Stimulated activated naive CD8-positive, alpha-beta T cell treated with anti-CD3 and anti-CD28 coated beads, Interleukin-15, amount 100 ng/mL, for 72 hours (primary cell): ENCODE measurements at regions not wholly inside any gene's neighbourhood (a gene's known extent, or its start where the extent isn't known, plus 50 kb on each side); places are given as distances from the start of the nearest gene placed in this dataset.

Source experiments
- ATAC-seq: fragments of 150-1000 bp; cut with Tn5 transposase; 2 replicates; pipeline ENCODE4 v1.10.0; 2021; ENCODE audit warnings: mild to moderate bottlenecking, moderate library complexity
- DNase-seq, 2 donors: peaks; one replicate each; pipeline ENCODE4 v3.0.0; 2021 to 2022
- H3K27ac Mint-ChIP-seq, 2 donors: one replicate each; pipeline ENCODE4 v1.8.0; 2022; ENCODE audit warnings: mild to moderate bottlenecking in 2 of 2, mixed read lengths in 2 of 2, moderate library complexity in 2 of 2
- H3K27me3 Mint-ChIP-seq: one replicate; pipeline ENCODE4 v1.8.0; 2022; ENCODE audit warnings: mixed read lengths
- H3K4me1 Mint-ChIP-seq: one replicate; pipeline ENCODE4 v1.8.0; 2022; ENCODE audit warnings: mild to moderate bottlenecking, mixed read lengths
- H3K4me3 Mint-ChIP-seq, 2 donors: one replicate each; pipeline ENCODE4 v1.8.0; 2022; ENCODE audit warnings: mild to moderate bottlenecking in 2 of 2, mixed read lengths in 2 of 2, moderate library complexity in 1 of 2
- H3K9me3 Mint-ChIP-seq, 2 donors: one replicate each; pipeline ENCODE4 v1.8.0; 2022; ENCODE audit warnings: mixed read lengths in 2 of 2

- Mint-ChIP-seq H3K4me3 (no peak overlapping the region), H3K4me1 (no peaks in the 10 kb centered on the region), H3K27me3 (no peaks in the 10 kb centered on the region), H3K9me3 (no peaks in the 10 kb centered on the region), H3K27ac (no peak overlapping the region)
- DNase-seq (no peak), ATAC-seq (no peak)
Observed at GRCh38 chr2:66683064-66683463, 248.1 kb downstream of the MEIS1 start.

DNA sequence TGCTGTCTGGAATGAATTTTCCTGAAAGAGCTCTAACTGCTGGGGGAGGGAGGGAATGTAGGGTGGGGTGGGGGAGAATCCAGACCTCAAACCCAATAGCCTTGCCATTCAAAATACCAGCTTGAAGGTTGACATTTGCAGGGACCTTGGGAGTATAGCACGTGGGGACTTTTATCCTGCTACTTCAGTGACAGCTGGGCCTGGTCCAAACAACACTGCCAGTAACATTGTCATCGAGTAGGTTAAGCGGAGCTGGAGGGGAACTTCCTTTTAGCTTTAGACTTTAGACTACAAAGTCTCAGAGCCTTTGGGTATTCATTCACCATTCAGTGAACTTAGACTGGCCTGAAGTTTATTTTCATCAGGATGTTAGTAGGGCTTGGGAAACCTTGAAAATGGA, 248.7 kb downstream of the MEIS1 start:
- no peak overlapping the region for H3K4me3 Mint-ChIP-seq
- H3K9me3 Mint-ChIP-seq, result no peaks in the 10 kb centered on the region
- ATAC-seq, result no peak
- no peaks in the 10 kb centered on the region for H3K4me1 Mint-ChIP-seq
- H3K27ac Mint-ChIP-seq, result no peak overlapping the region
- DNase-seq, result no peak
- no peaks in the 10 kb centered on the region for H3K27me3 Mint-ChIP-seq

DNA sequence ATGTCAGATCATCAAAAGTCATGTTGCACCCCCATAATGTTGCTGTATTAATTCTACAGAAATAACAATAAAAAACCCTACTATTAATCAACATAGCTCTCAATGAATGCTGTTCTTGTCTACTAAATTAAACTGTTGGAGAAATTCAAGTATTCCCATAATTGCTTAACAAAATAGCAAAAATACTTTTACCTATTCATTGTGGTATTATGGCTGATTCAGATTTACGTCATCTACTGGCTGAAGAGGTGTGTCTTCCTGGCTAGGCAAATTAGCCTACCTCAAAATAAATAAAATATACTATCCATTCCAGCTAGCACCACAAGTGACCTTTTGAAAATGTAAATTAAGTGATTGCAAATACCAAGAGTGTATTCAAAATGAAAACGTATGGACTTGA, 249.4 kb downstream of the MEIS1 start:
- H3K9me3 Mint-ChIP-seq, result no peaks in the 10 kb centered on the region
- ATAC-seq, result no peak
- no peak overlapping the region for H3K4me3 Mint-ChIP-seq
- H3K27me3 Mint-ChIP-seq, result no peaks in the 10 kb centered on the region
- no peak for DNase-seq
- no peaks in the 10 kb centered on the region for H3K4me1 Mint-ChIP-seq
- H3K27ac Mint-ChIP-seq, result no peak overlapping the region

DNA sequence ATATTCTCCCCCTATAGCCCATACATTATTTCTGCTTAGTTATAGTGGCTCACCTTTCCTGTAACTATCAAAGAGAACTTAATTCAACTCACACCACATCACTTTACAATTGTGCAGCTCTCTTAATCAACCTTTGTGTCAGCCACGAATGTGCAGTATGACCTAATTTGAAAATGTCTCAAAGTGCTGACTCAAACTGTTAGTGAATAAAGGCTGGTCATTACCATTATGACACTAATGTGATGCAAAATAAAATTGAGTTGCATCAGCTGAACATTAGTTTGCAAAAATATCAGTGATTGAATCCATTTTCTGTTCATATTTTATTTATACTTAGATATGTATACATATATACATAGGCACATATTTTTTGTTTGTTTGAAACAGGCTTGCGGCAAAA, 251.8 kb downstream of the MEIS1 start:
- H3K4me1 Mint-ChIP-seq, result no peaks in the 10 kb centered on the region
- DNase-seq, result no peak
- H3K4me3 Mint-ChIP-seq, result no peak overlapping the region
- H3K27ac Mint-ChIP-seq, result no peak overlapping the region
- H3K9me3 Mint-ChIP-seq, result no peaks in the 10 kb centered on the region
- H3K27me3 Mint-ChIP-seq, result no peaks in the 10 kb centered on the region
- ATAC-seq, result no peak

- Mint-ChIP-seq H3K27ac (no peak overlapping the region), H3K27me3 (no peaks in the 10 kb centered on the region), H3K4me1 (no peaks in the 10 kb centered on the region), H3K4me3 (no peak overlapping the region), H3K9me3 (no peaks in the 10 kb centered on the region)
- no peak for DNase-seq
- ATAC-seq, result no peak
Observed at GRCh38 chr2:66688951-66689350, 254.0 kb downstream of the MEIS1 start.

DNA sequence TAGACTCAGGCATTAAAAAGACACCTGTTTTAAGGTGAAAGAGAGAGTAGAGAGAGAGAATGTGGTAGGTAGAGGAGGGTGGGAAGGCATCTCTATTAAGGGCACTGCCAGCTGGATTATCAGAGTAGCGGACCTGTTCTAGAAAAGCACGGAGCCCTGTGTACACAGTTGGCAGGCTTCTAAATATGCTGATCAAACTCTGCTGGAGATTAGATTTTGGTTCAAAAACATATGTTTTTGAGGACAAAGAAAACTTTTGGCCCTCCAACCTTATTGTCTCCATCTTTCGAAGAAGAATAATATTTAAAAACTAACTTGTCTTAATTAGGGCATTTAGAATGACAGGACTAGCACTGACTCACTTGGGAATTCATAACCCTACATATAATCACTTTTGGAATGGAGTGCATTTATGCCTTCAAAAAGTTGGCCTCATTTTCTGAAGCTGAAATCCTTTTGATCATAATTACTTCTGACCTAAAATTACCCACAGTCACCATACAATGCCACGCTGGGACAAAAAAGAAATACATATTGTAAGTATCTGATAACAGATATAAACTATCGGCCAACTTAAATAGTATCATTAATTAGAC, 254.6 kb downstream of the MEIS1 start:
- Mint-ChIP-seq H3K27ac (no peak overlapping the region), H3K9me3 (no peaks in the 10 kb centered on the region), H3K4me3 (no peak overlapping the region), H3K4me1 (no peaks in the 10 kb centered on the region), H3K27me3 (no peaks in the 10 kb centered on the region)
- ATAC-seq (no peak), DNase-seq (no peak)

DNA sequence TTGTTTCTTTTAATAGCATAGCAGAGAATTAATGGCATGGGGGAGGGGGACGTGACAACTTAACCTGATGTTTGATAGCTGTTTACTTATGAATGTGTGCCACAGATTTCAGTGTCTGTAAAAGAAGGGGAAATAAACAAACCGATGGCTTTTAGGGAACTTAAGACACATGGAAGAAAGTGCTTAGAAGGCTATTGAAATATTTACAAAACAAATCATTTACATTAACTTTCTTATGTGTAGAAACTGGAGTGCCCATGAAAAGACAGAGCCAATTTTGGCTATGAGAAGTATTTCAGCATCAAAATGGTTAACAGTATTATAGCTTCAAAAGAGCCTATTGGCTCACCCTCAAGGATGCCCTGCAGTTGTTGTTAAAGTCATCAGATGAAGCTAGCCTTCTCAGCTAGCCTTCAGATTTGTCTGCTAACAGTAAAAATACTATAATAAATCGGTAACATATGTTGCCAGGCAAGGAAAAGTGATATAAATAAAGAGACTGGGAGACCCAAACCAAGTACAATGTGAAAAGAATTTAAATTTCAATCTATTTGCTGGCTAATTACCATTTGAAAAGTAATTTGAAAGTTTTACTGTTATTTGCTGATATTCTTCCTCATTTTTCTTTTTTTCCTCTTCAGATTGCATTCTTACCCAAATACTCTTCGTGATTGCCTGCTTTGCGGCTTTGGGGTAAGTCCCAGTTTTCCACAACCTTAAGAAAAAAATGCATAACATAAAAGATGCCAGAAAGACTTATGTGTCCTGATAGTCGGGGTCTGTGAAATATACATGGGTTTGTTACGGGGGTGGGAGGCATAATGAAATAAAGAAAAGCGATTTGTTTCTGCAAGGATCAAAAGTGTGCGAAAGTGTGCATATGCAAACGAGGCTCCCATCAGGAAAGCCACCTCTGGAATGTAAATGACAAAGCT, 256.4 kb downstream of the MEIS1 start:
- Mint-ChIP-seq H3K9me3 (no peaks in the 10 kb centered on the region), H3K4me1 (no peaks in the 10 kb centered on the region)

DNA sequence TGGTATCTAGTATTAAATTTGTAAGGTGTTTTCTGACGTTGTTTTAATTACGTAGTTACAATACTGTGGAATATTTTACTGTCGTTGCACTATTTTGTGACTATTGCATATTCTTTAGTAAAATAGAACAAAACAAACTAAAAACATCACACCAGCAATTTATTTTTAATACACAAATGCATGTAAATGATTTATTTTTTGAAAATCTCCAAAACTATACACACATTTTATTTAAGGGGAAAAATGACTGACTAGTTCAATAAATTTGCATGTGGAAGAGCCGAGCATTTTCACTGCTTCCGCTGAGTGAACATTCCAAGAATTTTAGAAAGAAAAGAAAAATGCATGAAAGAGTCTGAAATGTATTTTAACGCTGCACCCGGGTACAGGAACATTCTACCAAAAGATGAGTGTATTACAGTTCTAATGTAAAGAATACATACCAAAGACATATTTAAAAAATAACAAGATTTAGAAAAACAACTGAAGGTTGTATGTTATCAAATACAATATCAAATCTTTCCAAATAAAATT, 257.7 kb downstream of the MEIS1 start:
- Mint-ChIP-seq H3K27me3 (no peaks in the 10 kb centered on the region), H3K27ac (no peak overlapping the region), H3K4me1 (no peaks in the 10 kb centered on the region), H3K4me3 (no peak overlapping the region), H3K9me3 (no peaks in the 10 kb centered on the region)
- DNase-seq, result no peak
- no peak for ATAC-seq

More for the DNA sequence above, 256.4 kb downstream of the MEIS1 start:
- H3K4me3 Mint-ChIP-seq, result no peak overlapping the region
- H3K27ac Mint-ChIP-seq, result no peak overlapping the region
- H3K27me3 Mint-ChIP-seq, result no peaks in the 10 kb centered on the region
- ATAC-seq, result no peak
- DNase-seq, result no peak

DNA sequence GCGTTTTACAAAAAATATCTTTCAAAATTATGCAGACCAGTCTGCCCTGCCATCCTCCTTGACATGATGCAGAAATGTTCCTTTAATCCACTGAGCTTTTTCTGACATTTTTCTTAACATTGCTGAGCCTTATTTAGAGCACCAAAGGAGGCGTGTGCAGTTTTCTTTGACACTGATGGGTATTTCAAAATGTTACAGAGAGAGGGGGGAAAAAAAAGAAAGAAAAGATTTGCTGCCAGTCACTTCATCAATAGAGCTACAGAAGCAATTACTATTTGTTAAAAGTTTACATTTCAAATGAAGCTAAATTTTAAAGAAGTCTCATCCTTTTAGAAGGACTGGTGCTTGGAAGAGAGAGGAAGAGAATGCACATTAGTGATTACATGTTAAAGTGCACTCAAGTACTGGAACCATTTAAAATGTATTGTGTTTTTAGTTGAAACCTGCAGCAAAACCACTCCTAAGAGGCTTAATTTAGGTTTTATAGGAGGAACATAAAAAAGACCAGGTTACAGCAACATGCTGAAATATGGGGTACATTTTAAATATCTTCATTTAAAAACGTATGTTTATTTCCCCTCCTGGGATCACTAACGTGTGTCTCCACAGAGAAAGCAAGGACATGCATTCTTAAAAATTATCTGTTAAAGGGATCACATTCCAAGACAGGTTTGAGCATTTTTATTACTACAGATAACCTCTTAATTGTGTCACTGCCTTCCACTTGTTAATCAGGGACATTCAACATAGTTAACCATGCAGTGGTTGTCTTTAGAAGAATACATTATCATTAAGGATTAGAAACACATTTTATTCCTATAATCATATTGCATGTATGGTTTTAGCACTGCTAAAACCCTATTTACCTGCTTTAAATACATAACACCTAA, 258.4 kb downstream of the MEIS1 start:
- Mint-ChIP-seq H3K27ac (no peak overlapping the region), H3K4me3 (no peak overlapping the region), H3K4me1 (no peaks in the 10 kb centered on the region), H3K27me3 (no peaks in the 10 kb centered on the region), H3K9me3 (no peaks in the 10 kb centered on the region)
- ATAC-seq (no peak), DNase-seq (no peak)

DNA sequence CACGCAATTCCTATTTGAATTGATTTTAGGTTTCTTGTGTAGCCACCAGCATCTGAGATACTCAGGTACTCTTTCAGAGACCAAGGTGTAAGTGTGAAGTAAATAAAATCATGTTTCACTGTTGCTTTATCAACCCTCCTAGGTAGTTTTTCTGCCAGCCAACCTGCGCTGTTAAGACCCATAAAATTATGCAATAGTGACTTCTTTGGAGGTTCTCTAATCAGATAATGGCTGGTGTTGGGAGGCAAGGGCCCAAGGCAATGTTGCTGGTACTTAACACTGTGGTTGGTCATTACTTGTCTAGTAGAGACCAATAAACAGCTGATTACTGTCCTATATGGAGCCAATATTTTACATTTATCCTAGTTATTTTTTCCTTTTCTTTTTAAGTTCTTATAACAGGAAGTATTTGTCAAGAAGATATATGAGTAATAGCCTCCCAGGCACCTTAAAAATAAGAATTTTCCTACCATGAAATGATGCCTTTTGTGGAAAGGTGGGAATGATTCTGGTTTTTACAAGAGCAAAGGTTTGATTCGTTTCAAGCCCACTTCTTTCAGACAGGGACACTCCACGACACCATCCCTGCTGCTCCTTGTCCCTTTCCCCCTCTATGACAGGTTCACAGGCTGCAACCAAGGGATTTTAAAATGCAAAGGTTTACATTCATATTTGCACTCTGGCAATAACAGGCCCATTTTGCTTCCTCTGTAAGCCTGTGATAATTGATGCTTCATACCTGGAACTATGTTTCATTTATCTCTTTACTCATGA, 259.3 kb downstream of the MEIS1 start:
- no peaks in the 10 kb centered on the region for H3K9me3 Mint-ChIP-seq
- H3K27me3 Mint-ChIP-seq, result no peaks in the 10 kb centered on the region
- DNase-seq (no peak), ATAC-seq (no peak)
- no peak overlapping the region for H3K4me3 Mint-ChIP-seq
- H3K4me1 Mint-ChIP-seq, result no peaks in the 10 kb centered on the region
- H3K27ac Mint-ChIP-seq, result no peak overlapping the region

DNA sequence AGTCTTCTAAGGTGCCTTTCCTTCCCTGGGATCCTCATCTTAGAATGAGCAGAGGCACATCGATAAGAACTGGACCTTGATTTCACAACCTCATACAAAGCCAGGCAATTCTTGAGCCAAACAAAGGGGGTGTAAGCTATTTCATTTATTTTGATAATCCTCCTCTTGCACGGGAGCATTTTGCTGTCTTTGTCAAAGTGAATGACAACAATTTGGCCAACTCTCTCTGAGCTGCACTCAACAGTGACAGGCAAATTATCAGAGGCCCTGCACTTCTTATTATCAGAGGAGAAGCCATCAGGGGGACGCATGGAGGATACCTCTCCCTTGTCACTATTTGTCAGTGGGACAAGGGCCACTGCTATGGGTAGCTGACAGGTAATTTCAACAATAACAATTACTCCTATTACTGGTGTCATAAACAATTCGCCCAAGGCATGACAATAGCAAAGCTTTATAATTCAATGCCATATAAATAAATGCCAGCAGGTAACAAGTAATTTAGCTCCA, 260.4 kb downstream of the MEIS1 start:
- Mint-ChIP-seq H3K27me3 (no peaks in the 10 kb centered on the region), H3K4me1 (no peaks in the 10 kb centered on the region), H3K9me3 (no peaks in the 10 kb centered on the region), H3K27ac (no peak overlapping the region), H3K4me3 (no peak overlapping the region)
- DNase-seq (no peak), ATAC-seq (no peak)

- ATAC-seq, result no peak
- Mint-ChIP-seq H3K27ac (no peak overlapping the region), H3K9me3 (no peaks in the 10 kb centered on the region), H3K4me3 (no peak overlapping the region), H3K27me3 (no peaks in the 10 kb centered on the region), H3K4me1 (no peaks in the 10 kb centered on the region)
- no peak for DNase-seq
Observed at GRCh38 chr2:66696374-66696773, 261.4 kb downstream of the MEIS1 start.

DNA sequence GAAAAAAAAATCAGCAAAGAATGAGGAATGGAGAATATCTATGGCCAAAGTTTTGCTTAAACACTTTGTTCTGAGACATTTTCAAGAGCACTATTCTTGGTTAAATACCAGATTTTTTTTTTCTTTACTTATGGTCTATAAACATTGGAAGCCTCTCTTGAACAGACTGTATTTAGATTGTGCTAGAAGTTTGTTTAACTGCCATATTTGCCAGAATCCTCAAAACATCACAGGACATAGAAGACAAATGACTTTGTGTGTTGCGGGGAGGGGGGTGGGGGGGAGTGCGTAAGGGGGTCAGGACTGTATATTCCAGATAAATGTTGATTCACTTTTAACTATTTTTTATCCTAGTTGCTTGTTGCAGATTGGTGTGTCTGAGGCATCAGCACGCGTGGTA, 262.0 kb downstream of the MEIS1 start:
- Mint-ChIP-seq H3K4me3 (no peak overlapping the region), H3K27me3 (no peaks in the 10 kb centered on the region), H3K4me1 (no peaks in the 10 kb centered on the region), H3K9me3 (no peaks in the 10 kb centered on the region), H3K27ac (no peak overlapping the region)
- DNase-seq (no peak), ATAC-seq (no peak)

GRCh38 chr2:66697366-66697765, 262.4 kb downstream of the MEIS1 start:
- H3K4me1 Mint-ChIP-seq, result no peaks in the 10 kb centered on the region
- DNase-seq, result no peak
- H3K9me3 Mint-ChIP-seq, result no peaks in the 10 kb centered on the region
- no peak overlapping the region for H3K27ac Mint-ChIP-seq
- no peaks in the 10 kb centered on the region for H3K27me3 Mint-ChIP-seq
- H3K4me3 Mint-ChIP-seq, result no peak overlapping the region
- no peak for ATAC-seq

GRCh38 chr2:66698091-66698490, 263.2 kb downstream of the MEIS1 start:
- Mint-ChIP-seq H3K27me3 (no peaks in the 10 kb centered on the region), H3K27ac (no peak overlapping the region), H3K4me3 (no peak overlapping the region), H3K4me1 (no peaks in the 10 kb centered on the region), H3K9me3 (no peaks in the 10 kb centered on the region)
- DNase-seq (no peak), ATAC-seq (no peak)
